DMS 273 treated with DMSO at 0.1 percent for 48 hours (cell line): ENCODE measurements at regions not wholly inside any gene's neighbourhood (a gene's known extent, or its start where the extent isn't known, plus 50 kb on each side); places are given as distances from the start of the nearest gene placed in this dataset.

Source experiments
- DNase-seq: peaks from one replicate; lab custom pipeline; 2025; lab: John Stamatoyannopoulos, UW

DNA sequence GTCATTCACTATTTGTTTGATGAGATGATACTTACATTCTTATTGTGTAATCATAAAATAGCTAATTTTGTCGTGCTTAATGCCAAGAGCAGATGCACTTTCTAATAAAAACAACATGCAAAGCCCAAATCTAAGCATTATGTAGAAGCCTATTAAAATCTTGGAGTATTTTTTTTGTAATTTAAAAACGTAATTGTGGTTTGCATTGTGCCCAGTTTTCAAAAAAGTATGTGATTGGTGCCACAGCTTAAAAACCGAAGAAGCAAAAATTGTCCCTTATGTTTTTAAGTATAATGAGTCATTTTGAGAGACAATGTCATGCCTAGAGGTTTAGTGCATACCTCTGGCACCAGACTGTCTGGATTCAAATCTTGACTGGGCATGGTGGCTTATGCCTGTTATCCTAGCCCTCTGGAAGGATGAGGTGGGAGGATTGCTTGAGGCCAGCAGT is 464.8 kb upstream of the RGS6 start:
- no peak for DNase-seq

DNA sequence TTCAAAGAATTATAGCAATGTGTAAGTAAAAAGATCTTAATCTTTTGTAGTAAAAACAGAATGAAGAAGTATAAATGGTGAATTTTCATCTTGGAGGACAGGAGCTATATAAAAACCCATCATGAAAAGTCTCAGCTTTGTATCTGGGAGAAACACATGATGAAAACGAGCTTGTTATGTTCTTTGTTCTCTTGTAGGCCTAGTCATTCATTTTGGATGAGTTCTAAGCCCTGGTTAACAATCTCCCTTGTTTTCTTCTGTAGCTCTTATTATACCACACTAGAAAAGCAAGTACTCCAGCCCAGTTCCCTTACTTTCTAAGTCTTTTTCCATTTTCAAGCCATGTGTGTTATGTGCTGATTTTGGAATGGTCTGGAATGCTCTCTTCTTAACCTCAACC is 463.5 kb upstream of the RGS6 start:
- DNase-seq = no peak

DNA sequence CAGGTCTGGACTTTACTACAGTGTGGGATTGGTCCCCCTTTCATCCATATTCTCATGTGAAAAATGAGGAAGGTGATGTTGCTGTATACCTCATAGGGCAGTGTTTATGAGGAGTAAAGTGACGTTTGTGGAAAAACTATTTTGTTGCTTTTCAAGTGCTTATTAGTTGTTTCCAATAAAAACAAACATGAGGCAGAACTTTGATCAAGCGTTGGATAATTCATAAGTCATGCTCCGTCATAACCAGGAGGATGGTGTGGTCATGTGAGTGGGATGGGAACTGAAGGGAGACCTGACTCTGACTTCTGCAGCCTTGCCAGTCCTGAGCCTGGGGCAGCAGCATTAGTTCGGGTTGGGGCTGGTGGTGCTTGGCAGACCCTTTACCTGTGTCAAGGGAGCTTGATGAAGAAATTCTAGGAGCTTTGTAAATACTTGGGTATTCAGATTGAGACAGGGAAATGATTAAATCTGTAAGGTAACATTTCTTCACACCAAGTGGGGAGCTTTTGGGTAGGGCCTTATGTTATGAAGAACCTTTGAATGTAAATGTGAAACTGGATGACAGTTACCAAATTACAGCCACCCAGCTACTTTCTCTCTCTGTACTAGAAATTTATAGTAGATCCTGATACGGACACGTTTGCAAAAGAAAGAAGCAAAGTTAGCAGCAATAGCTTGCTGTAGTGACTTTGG is 462.4 kb upstream of the RGS6 start:
- no peak for DNase-seq

DNA sequence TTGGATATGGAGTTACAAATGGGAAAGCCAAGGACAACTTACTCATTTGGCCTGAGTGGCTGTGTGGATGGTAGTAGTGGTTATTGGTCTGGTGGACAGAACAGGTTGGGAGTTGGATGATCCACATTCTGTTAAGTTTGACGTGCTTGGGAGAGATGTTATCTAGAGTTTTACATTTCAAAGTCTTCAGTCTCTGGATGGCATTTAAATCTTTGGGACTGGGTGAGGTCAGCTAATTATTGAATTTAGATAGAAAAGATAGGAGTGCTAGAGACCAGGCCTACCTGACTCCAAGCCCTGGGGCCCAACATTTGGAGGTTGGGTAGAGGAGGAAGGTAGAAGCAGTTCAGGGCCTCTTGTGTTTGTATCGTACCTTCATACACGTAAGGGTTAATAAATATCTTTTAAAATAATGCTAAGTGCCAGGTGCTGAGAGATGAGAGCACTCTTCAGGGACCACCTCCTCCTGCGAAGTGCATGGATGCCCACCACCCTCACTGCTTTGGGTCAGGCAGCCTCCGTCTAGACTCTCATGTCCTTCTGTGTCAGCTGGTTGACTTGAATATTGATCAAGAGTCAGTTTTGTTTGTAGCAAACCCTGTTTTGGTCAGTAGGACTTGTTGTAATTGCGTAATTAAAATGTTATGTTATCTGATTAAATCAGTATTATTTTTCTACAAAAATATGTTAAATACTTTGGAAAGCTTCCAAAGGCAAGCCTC is 460.4 kb upstream of the RGS6 start:
- no peak for DNase-seq

DNA sequence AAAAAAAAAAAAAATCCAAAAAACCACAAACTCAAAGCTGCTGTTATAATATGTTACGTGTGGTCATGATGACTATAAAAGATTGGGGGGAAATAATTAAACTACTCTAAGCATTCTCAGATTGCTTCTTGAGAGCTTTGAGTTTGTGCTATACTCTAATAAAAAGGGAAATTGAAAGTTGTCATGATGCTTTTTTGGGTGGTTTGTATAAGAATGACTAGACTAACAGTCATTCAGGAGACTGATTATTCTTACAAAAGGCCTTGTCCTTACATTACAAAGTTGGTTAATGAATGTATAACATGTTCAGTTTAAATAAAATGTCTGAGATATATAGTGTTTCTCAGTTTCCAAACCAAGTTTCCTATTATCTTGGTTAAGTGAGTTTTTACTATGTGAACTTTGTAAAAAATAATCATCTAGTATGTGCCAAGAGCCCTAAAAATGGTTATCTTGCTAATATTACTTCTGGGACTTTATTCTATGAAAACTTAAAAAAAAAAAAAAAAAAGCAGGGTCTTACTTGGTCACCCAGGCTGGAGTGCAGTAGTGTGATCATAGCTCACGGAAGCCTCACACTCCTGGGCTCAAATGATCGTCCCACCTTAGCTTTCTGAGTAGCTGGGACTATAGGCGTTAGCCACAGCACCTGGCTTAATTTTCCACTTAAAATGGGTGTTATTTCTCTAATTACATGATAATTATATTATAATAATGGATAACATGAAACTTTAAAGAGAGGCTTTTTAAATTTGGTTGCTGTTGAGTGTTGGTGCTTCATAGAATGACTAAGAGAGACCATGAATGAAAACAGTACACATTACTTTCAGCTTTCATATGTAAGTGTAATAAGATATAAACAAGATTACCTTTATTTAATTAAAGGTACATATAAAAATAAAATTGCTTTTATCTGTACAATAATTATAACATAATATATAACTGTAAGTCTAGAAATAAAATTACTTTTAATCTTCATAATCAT is 459.6 kb upstream of the RGS6 start:
- no peak for DNase-seq

DNA sequence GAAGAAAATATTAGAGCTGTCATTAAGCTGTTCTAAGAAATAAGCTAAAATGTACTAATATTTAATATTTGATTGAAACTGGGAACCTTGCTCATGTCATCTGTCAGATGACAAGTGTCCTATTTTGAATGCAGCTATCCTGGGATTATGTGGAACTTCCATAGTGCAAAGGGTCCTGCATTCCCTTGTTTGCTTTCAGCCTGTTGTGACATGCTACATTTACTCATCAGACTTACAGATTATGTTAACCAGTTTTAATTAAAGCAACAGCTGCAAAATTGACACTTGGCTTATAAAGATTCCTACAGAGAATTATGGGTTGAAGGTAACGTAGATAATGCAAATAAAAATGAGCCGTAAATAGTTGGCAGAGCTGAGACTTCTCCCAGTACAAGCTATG is 458.4 kb upstream of the RGS6 start:
- DNase-seq = no peak

DNA sequence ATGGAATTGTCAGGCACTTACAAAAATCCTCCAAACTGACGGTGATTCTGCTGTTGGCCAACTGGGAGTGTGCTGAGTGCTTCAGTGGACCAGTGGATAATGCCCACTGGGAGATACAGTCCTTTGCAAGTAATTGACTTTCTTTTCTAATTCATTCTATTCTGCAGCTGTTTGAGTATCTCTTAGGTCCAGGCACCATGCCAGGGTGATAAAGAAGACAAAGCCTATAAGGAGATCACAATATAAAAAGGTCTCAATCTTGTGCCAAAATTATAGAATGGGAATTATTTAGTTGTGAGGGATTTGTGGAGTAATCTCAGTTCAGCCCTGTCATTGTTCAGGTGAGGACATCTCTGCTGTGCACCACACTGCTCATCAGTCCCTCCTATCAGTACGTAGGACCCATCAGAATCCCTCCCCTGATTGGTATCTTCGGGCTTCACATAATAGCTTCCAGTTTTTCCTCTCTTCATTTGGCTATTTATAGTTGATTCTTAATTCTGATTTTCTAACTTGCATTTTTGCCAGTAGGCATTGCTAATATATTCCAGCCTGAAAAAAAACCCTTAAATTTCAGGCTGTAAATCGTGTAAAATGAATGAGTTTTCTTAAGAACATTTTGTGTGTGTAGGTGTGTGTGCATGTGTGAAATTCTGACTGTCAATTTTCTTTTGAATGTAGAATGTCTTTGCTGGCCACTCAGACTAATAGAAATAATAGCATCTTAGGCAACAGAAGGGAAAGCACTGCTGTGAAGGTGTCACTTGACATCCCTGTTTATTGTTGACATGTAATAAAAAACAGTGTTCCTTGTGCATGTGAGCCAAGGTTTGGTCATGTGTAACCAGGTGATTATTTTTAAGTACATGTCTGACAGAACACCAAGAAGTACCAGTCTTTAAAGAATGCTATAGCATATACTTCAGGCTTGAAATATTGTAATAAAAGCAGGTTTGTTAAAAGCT is 457.6 kb upstream of the RGS6 start:
- no peak for DNase-seq

DNA sequence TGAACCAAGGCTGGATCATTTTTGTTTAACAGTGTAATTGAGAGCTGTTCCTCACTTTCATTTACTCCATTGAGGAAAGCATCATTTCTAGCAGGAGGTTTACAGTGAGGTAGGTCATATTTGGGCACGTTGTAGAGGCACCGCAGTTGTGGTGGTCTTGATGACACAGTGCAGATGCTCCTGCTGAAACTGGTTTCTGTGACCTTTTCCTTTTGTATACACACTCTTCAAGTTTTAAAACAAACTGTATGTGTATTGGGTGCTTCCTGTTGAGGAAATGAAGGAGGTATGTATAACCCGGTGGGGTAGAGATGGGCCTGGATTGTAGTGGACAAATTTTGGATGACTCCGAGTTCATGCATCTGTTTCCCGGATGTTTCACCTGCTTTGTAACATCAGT is 456.3 kb upstream of the RGS6 start:
- no peak for DNase-seq

DNA sequence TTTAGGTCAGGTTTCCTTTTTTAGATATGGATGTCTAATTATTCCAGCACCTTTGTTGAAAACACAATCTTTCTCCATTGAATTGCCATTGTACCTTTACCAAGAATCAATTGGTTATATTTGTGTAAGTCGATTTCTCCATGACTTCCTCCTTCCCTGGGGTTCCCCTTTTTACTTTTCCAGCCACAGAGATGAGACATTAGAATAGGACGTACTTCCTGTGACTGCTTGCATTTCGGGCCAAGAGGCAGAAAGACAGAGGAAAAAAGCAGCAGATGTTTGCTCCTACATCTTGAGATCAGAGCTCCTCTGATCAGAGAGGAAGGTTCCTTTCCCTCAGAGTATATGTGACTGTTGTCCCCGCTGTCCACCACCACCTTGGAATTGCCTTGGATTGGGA is 453.7 kb upstream of the RGS6 start:
- no peak for DNase-seq

DNA sequence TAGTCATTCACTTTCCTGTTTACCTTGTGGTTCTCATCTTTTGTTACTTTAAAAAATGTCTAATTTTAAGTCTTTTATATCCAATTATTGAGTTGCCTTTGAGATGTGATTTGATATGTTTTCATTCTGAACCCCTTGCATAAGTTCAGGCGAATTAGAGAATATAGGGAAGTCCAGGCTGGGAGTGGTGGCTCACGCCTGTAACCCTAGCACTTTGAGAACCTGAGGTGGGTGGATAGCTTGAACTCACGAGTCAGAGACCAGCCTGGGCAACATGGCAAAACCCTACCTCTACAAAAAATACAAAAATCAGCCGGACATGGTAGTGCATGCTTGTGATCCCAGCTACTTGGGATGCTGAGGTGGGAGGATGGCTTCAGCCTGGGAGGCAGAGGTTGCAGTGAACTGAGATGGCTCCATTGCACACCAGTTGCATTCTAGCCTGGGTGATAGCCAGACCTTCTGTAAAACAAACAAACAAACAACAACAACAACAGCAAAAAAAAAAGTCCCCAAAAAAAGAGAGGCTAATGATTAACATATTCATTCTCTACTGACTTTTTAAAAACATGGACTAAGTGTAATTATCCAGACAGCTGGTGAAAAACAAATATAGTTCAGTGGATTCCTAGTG is 451.1 kb upstream of the RGS6 start:
- DNase-seq = no peak

DNA sequence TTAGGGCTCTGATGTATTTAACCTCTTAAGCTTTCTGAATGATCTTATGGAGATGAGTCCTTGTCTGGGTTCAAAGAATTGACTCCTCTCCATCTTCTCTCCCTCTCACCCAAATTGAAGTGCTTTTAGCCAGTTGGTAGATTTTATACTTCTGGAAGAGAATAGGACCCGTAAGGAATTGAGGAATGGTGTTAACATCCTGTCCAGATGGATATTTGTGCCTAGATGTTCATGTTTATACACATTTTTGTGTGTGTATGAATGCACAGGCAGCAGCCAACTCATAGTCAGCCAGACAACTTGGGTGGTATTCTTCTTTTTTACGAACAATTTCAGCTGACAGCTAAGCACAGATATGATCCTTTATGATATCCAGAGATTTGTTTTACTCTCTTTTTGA is 449.6 kb upstream of the RGS6 start:
- DNase-seq = no peak

DNA sequence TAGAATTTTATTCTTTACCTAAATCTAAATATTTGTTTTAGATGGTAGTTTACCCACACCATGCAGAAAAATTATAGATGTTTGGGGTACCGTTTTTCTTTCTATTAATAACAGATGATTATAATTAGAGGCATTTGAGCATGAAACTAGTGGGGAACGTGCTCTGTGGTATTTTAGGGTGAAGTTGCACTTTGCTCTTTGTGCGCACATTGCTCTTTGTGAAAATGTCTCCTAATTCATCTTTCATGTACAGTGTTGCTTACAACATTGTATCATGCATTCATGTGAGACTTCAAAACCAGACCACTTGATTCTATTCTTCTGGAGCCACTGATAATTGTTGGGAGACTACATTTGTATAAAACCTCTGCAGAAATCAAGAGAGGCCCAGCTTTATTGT is 449.1 kb upstream of the RGS6 start:
- no peak for DNase-seq

DNA sequence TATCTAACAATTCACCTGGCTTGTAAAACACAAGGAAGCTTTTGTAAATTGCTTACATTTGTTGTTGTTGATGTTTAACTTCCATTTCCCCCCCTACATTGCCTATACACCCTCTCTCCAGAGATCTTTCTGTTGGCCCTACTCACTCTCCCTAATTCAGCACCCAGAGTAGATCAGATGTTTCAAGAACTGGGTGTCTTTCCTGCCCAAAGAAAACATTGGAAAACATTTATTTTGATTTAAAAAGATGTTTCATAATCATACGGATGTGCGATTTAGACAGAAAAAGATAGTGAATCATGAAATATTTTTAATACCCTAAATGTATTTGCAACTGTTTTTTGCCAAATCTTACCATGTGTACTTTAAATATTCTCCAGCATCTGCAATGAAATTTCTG is 446.4 kb upstream of the RGS6 start:
- no peak for DNase-seq

DNA sequence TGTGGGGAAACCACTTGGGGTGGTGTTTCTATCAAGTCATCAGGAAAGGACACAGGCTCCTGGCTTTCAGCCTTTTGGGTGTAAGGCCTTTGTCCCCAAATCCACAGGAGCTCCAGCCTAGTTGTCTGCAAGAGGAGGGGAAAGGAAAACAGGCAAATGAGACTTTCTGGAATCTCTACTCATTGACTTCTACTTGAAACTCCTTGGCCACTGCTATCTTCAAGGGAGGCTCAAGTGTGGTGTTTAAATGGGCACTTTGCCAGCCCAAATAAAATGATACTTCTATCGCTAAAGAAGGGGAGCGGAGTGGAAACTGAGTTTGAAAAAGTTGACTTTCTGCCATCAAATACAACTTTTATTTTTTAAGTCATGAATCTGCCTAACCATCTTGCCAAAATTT is 445.9 kb upstream of the RGS6 start:
- DNase-seq = no peak

DNA sequence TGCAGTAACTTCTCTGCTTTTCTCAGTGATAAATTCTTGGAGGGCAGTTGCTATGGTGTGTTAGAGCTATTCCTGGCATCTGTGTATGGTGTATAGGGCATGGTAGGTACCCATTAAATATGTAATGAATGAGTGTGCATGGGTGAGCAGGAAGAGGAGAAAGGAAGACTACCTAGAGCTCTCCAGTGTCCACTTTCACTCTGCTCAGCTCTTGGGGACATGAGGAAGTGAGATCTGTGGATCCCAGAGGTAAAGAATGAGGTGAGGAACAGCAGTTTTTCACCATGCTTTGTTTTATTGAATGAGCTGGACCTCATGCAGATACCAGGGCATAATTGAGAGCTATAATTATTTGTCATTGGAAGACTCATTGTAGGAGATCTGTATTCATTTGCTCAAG is 444.8 kb upstream of the RGS6 start:
- DNase-seq = no peak

DNA sequence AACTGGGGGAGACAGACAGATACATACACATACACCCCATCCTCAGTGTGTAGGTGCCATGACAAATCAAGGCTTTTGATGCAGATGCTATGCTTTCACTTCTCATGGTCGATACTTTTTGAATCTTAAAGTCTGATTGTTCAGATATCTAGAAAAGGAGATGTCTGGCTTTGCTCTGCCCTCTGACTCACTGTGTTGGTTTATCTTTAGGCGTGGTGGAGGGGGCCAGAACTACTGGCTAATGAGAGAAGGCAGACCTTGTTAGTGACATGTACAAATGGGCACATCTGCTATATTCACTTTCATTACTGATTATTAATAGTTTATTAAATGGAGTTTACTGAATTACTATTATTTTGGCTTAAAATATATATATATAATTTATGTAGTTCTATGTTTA is 444.3 kb upstream of the RGS6 start:
- DNase-seq = no peak

DNA sequence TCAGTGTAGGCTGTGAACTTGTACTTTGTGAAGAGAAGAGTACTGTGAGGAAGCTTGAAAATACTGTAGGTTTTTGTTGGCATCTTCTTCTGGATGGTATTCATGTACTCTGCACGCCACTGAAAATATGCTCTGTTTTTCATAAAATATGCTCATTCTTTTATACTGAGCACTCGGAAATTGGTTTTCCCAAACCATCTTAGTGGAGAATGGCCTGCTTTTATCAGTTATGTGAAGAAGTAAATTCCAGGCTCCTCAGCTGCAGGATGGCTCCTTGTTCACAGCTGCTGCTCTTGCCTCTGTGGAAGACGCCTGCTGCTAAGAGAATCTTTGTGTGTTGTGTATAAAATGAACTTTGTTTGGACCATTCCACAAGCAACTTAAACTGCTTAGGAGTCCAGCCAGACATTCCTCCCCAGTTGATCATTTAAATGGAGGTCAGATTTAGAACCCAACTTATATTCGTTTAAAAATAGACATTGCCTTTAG is 443.5 kb upstream of the RGS6 start:
- no peak for DNase-seq

DNA sequence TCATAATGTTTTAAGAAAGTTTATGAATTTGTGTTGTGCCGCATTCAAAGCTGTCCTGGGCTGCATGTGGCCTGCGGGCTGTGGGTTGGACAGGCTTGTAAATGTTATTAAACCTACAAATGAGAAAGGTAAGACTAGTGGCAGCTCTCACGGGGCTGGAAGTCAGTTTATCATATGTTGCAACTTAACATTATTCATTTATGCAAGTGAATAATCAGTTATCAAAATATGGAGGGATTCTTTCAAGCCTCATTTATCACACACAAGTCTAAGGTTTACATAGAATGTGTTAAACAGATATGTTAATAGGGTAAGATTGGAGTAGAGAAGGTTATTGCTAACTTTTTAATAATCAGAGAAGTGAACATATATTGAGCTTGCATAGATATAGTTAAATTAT is 442.5 kb upstream of the RGS6 start:
- DNase-seq = no peak

DNA sequence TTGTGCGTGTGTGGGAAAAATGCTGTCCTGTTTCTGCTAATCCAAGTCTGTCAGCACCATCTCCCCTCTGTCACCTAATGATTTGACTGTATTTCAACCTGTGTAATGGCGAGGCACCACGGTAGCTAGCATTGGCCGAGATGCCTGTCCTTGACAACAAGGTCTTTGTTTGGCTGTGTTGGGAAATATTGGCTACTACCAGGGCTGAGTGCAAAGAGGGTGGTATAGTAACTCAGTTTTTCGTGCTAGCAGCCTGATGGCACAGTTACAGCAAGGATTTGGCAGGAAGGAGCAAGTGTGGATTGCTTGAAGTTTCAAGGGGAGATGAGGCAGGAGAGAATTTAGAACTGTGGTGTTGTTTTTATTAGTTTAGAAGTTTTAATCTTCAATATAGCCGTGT is 440.3 kb upstream of the RGS6 start:
- no peak for DNase-seq

DNA sequence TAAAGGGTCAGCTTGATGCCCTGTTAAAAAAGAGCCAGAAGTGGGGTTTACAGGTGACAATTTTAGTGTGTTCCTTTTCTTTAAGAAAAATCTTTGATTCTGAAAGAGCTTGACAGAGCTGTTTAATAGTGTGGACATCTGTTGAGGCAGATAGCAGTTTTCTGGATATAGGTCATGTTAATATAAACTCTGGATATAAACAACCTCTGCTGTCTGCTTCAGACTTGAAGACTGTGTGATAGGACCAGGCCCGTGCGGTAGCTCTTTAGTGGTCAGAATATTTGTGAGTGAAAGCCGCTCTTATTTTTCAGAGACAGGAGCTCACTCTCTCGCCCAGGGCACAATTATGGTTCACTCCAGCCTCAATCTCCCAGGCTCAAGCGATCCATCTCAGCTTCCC is 439.9 kb upstream of the RGS6 start:
- DNase-seq = no peak

DNA sequence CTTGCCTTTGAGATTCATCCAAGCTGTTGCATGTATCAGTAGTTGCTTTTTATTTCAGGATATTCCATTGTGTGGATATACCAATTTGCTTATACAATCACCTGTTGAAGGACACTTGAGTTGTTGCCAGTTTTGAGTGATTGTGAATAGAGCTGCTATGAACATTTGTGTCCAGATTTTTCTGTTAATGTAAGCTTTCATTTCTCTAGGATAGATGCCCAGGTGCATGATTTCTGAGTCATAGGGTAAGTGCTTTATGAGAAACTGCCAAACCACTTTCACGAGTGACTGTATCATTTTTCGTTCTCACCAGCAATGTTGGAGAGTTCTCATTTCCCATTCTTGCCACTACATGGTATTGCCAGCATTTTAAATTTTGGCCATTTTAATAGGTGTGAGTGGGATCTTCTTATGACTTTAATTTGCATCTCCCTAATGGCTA is 434.6 kb upstream of the RGS6 start:
- DNase-seq = no peak
